Thymus (tissue), 11 donors: ENCODE measurements at regions not wholly inside any gene's neighbourhood (a gene's known extent, or its start where the extent isn't known, plus 50 kb on each side); places are given as distances from the start of the nearest gene placed in this dataset.
"Not testable (repeated sequence)": the region's sequence is repeated elsewhere in the genome, so short reads cannot be mapped to it uniquely, and the experiment has no call there.

Experiments
- DNase-seq, 9 donors: peaks; one replicate each; pipeline ENCODE4 v3.0.0-alpha.2; 2013; ENCODE audit warnings: low spot score in 9 of 9, low read depth in 6 of 9, missing footprints in 1 of 9
- H3K27ac ChIP-seq, 2 donors: one replicate each; pipeline ENCODE4 v1.5.1; 2013; ENCODE audit warnings: control low read depth in 1 of 2, low read depth in 1 of 2, low read length in 1 of 2, mild to moderate bottlenecking in 1 of 2, moderate library complexity in 1 of 2
- H3K27me3 ChIP-seq, 2 donors: one replicate each; pipeline ENCODE4 v1.5.1; 2013; ENCODE audit warnings: low read length in 1 of 2; ENCODE audit not compliant: control insufficient read depth in 2 of 2, insufficient read depth in 1 of 2
- H3K36me3 ChIP-seq, 2 donors: one replicate each; pipeline ENCODE4 v1.5.1; 2013; ENCODE audit warnings: low read length in 1 of 2, mild to moderate bottlenecking in 1 of 2, moderate library complexity in 1 of 2; ENCODE audit not compliant: control insufficient read depth in 2 of 2, insufficient read depth in 2 of 2
- H3K4me1 ChIP-seq, 2 donors: one replicate each; pipeline ENCODE4 v1.5.1; 2013; ENCODE audit warnings: low read length in 2 of 2; ENCODE audit not compliant: control insufficient read depth in 2 of 2, insufficient read depth in 2 of 2
- H3K4me3 ChIP-seq, 2 donors: one replicate each; pipeline ENCODE4 v1.5.1; 2013; ENCODE audit warnings: low read length in 2 of 2, control low read depth in 1 of 2, mild to moderate bottlenecking in 1 of 2
- H3K9me3 ChIP-seq, 2 donors: one replicate each; pipeline ENCODE4 v1.5.1; 2013; ENCODE audit warnings: low read length in 1 of 2, mild to moderate bottlenecking in 1 of 2; ENCODE audit not compliant: control insufficient read depth in 2 of 2, insufficient read depth in 1 of 2
- WGBS: extraction: QIAGEN DNeasy Blood & Tissue Kit; methylation state at CpG from one replicate; pipeline ENCODE4 v1.1.7; 2013; 5-methylcytosine and 5-hydroxymethylcytosine counted together
- donor health status: healthy.

DNA sequence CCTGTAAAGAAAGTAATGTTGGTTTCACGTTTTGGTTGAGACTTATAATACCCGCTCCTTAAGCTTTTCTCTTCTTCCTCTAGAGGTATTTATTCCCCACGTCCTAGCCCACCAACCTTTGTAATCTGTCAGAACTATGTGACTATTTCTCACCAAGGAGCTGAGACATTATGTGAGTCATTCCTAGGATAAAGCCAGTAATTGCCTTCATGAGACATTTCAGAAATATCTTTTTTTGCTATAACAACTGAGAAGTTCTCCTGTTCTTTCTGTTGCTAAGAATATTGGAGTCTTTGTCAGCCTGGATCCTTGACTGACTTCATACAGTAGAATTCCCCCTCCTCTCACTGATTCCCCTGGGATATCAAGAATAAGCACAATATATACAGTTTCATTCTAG, 1497.0 kb upstream of the TENM4 start:
- H3K4me1 ChIP-seq = no peaks in the 10 kb centered on the region
- WGBS = 90% methylated on average over 3 of the region's 3 CpGs
- H3K4me3 ChIP-seq = no peak overlapping the region
- DNase-seq = no peak
- no peaks in the 10 kb centered on the region for H3K36me3 ChIP-seq
- H3K27ac ChIP-seq = no peak overlapping the region
- no peaks in the 10 kb centered on the region for H3K9me3 ChIP-seq
- H3K27me3 ChIP-seq = no peaks in the 10 kb centered on the region

DNA sequence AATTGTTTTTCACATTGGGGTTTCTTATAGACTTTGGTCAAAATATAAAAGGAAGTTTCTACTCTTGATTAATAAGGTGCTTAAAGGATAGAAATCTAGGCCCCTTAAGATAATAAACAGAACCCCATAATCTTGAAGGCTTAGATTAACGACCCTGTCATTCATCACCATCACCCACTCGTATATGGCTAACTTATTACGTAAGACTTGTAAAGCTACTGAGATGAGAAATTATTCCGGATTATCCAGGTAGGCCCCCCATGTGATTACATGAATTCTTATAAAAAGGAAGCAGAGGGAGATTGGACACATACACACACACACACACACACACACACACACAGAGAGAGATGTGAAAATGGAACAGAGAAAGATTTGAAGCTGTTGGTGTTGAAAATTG, 1489.2 kb upstream of the TENM4 start:
- H3K27me3 ChIP-seq = no peaks in the 10 kb centered on the region
- no peak for DNase-seq
- H3K9me3 ChIP-seq = no peaks in the 10 kb centered on the region
- H3K4me1 ChIP-seq = no peaks in the 10 kb centered on the region
- 92% methylated on average over 4 of the region's 4 CpGs for WGBS
- no peak overlapping the region for H3K27ac ChIP-seq
- H3K36me3 ChIP-seq = no peaks in the 10 kb centered on the region
- H3K4me3 ChIP-seq = no peak overlapping the region

DNA sequence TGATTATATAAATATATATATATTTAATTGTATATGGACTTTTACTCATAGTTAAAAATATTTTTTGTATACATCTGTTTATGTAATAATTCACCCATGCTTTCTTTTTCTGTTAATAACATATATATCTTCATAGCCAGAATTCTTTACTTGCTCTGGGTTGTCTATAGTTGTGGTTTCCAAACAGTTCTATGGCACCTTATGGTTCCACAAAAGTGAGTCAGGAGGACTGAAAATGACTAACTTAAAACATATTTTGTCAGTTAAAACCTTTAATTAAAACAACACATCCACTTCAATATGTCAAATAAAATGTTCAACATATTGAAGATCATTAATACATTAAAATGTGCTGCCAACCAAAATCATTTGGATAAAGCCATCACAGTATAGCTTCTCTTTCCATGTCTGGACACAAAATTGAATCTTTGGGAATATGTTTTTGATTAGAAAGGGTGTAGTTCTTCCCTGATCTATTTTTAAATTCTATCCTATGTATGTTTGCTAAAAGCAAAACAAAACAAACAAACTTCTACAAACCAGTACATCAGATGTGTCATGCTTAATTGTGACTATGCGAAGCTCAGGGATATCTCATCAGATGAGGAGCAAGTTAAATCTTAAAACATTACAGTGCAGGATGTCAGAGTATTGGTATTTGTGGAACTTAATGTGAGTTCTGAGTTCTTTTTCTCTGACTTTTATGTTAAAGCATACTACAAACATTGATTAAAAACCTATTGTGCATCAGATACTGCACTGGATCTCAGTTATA, 1488.4 kb upstream of the TENM4 start:
- Histone ChIP-seq H3K27me3 (no peaks in the 10 kb centered on the region), H3K9me3 (no peaks in the 10 kb centered on the region), H3K27ac (no peak overlapping the region), H3K4me3 (no peak overlapping the region), H3K4me1 (no peaks in the 10 kb centered on the region), H3K36me3 (no peaks in the 10 kb centered on the region)
- no peak for DNase-seq
- WGBS = 95% methylated on average over 1 of the region's 1 CpG

DNA sequence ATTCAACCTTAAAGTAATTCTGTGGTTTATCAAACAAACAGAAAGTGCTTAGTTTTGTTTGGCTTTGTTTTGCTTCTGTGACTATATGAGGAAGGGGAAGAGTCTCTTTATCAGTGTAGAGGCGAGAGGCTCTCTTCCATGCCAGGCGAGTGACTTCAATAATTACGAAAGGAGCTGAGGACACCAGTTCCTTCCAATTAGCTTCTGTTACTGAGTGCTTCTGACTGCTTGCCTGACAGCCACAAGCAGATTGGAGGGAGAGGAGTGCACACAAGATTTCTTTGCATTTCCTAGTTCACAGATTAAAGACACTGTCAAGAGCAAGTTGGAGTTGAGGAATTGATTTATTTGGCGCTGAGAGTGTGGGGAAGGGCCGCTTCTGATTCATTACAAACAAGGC, 1484.5 kb upstream of the TENM4 start:
- 95% methylated on average over 5 of the region's 5 CpGs for WGBS
- no peak for DNase-seq
- H3K4me3 ChIP-seq = no peak overlapping the region

DNA sequence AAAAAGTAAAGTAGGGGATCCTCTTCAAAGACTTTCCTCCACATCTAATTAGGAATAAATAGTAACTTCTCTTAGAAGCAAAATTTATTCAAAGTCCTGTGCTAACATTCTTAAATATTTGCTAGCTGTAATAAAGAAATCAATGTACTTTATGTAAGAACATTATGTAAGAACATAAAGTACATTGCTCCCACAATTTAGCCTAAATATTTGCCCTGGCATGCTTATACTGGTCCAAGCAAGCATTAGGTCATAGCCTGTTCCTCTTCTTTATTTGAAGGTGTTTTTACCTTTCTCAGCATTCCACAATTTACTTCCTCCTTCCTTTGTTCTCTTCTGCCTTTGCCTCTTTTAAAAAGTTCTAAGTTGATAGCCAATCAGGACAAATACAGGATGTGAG, 1480.5 kb upstream of the TENM4 start:
- not testable (repeated sequence) for H3K4me1 ChIP-seq, H3K9me3 ChIP-seq, H3K4me3 ChIP-seq, H3K27me3 ChIP-seq, DNase-seq, H3K27ac ChIP-seq, H3K36me3 ChIP-seq

More for the DNA sequence above, 1484.5 kb upstream of the TENM4 start:
- no peak overlapping the region for H3K27ac ChIP-seq
- H3K27me3 ChIP-seq = no peaks in the 10 kb centered on the region
- H3K36me3 ChIP-seq = no peaks in the 10 kb centered on the region
- H3K9me3 ChIP-seq = no peaks in the 10 kb centered on the region
- no peaks in the 10 kb centered on the region for H3K4me1 ChIP-seq

DNA sequence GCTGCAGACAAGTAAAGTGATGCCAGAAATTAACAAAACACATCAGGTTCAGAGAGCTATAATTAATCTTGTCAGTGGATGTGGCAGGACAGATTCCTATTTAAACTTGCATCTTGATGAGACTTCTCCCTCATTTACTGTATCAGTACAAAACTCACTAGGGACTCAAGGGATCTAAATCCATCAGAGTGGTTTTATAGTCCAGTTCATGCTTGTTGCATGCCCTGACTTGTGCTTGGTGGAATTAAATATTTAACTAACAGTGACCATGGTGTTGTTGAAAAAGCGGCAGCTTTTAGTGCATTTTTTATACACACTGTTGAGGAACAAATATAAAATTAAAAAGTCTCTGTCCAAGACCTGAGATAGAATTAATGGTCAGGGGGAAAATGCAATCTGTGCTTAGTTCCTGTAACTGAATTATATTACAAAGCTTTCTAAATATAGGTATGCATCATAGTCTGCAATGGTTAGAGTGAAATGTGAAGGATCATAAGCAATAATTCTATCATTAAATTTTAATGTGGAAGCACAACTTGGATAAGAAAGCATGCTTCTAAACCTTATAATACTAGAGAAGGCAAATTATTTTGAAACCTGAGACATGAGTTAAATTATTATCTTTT, 1475.5 kb upstream of the TENM4 start:
- H3K9me3 ChIP-seq = no peaks in the 10 kb centered on the region
- H3K4me1 ChIP-seq = no peaks in the 10 kb centered on the region
- no peaks in the 10 kb centered on the region for H3K36me3 ChIP-seq
- no peak for DNase-seq
- no peaks in the 10 kb centered on the region for H3K27me3 ChIP-seq
- H3K4me3 ChIP-seq = no peak overlapping the region
- WGBS = 93% methylated on average over 1 of the region's 1 CpG
- H3K27ac ChIP-seq = no peak overlapping the region

DNA sequence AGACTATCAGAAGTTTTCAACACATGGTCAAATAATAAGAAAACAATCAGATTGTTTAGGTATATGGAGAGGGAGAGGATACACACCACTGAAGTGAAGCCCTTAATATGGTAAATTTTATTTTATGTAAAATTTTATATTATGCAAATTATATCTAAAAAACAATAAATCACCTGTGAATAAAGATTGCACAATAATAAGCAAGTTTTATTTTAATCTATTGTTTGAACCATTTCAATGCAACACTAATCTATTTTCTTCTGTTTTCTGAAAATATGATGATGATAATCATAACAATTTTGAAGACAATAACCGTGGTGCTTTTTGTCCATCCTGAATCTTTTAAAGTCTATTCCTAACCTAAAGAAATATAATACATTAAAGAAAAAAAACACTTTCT, 1473.5 kb upstream of the TENM4 start:
- Histone ChIP-seq H3K4me1 (no peaks in the 10 kb centered on the region), H3K27ac (no peak overlapping the region), H3K36me3 (no peaks in the 10 kb centered on the region), H3K27me3 (no peaks in the 10 kb centered on the region), H3K4me3 (no peak overlapping the region), H3K9me3 (no peaks in the 10 kb centered on the region)
- DNase-seq = no peak
- 100% methylated on average over 1 of the region's 1 CpG for WGBS

DNA sequence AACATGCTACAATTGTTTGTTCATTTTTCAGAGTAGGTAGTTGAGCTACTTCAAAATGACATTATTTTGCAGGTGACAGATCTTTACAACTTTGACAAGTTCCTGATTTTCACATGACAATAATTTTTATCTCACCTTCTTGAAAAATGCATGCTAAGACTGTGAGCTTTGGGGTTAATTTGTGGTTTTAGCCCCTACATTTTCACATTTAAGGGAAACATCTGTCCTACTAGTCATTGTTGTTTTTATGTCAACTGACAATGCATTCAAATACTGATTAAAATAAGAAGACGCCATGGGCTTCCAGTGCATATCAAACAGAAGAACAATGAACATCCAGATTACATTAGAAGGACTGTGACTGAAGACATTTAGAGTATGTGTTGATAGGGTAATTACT, 1470.8 kb upstream of the TENM4 start:
- DNase-seq = no peak
- Histone ChIP-seq H3K27ac (no peak overlapping the region), H3K27me3 (no peaks in the 10 kb centered on the region), H3K36me3 (no peaks in the 10 kb centered on the region), H3K9me3 (no peaks in the 10 kb centered on the region), H3K4me3 (no peak overlapping the region), H3K4me1 (no peaks in the 10 kb centered on the region)
- WGBS = 20% methylated on average over 1 of the region's 1 CpG

DNA sequence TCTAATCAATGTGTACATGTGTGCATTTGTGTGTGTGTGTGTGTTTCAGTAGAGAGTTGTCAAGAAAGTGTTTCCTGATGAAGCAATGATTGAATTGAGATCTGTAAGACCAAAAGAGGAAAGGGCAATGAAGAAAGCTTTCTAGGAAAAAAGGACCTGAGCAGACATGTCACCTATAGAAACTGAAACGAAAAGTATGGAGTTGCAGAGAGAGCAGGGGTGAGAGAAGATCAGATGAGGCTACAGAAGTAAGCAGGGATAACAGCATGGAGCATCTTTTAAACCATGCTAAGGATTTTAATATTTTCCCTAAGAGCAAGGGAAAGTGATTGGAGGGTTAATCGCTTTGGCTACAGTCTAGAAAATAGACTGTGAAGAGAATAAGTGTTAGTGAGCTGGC, 1459.4 kb upstream of the TENM4 start:
- DNase-seq = no peak
- no peaks in the 10 kb centered on the region for H3K4me1 ChIP-seq
- H3K27ac ChIP-seq = no peak overlapping the region
- no peaks in the 10 kb centered on the region for H3K9me3 ChIP-seq
- H3K36me3 ChIP-seq = no peaks in the 10 kb centered on the region
- no peaks in the 10 kb centered on the region for H3K27me3 ChIP-seq
- 56% methylated on average over 2 of the region's 2 CpGs for WGBS
- no peak overlapping the region for H3K4me3 ChIP-seq
